SK-N-SH treated with all-trans-retinoic acid at 6 μM for 48 hours (cell line): ENCODE measurements at regions not wholly inside any gene's neighbourhood (a gene's known extent, or its start where the extent isn't known, plus 50 kb on each side); places are given as distances from the start of the nearest gene placed in this dataset.

Experiments
- ATAC-seq: fragments of 200-7000 bp; cut with Tn5 transposase; 3 replicates; pipeline ENCODE4 v1.9.1; 2020; ENCODE audit warnings: mild to moderate bottlenecking, moderate library complexity
- ARNTL ChIP-seq: fragments of 450-650 bp; formaldehyde crosslinking; IDR thresholded peaks from 2 replicates; pipeline ENCODE4 v1.5.0; 2020; ENCODE audit warnings: low read depth, mild to moderate bottlenecking, moderate library complexity, borderline replicate concordance
- BACH2 ChIP-seq: fragments of 250-450 bp; sonication (Bioruptor Pico); IDR thresholded peaks from 2 replicates; pipeline ENCODE4 v1.9.0; 2021; ENCODE audit warnings: mild to moderate bottlenecking, borderline replicate concordance
- ESRRG ChIP-seq: fragments of 250-450 bp; sonication (Bioruptor Pico); IDR thresholded peaks from 2 replicates; pipeline ENCODE4 v1.6.1; 2021; ENCODE audit warnings: mild to moderate bottlenecking
- GLIS3 ChIP-seq: fragments of 250-450 bp; sonication (Bioruptor Pico); IDR thresholded peaks from 2 replicates; pipeline ENCODE4 v1.5.0; 2020; ENCODE audit warnings: mild to moderate bottlenecking, moderate library complexity
- ISL1 ChIP-seq: fragments of 250-450 bp; sonication (Bioruptor Pico); IDR thresholded peaks from 2 replicates; pipeline ENCODE4 v2.1.2; 2022; ENCODE audit warnings: mild to moderate bottlenecking, moderate library complexity
- OSR1 ChIP-seq: fragments of 250-450 bp; sonication (Bioruptor Pico); IDR thresholded peaks from 2 replicates; pipeline ENCODE4 v1.8.0; 2022; ENCODE audit warnings: moderate library complexity, mild to moderate bottlenecking, inconsistent platforms
- PPARA ChIP-seq: fragments of 250-450 bp; sonication (Bioruptor Pico); IDR thresholded peaks from 2 replicates; pipeline ENCODE4 v1.5.0; 2020; ENCODE audit warnings: mild to moderate bottlenecking, borderline replicate concordance
- RARB ChIP-seq: fragments of 250-450 bp; sonication (Bioruptor Pico); IDR thresholded peaks from 2 replicates; pipeline ENCODE4 v1.8.0; 2021; ENCODE audit warnings: mild to moderate bottlenecking, moderate library complexity
- SNAI2 ChIP-seq: fragments of 250-450 bp; sonication (Bioruptor Pico); IDR thresholded peaks from 2 replicates; pipeline ENCODE4 v1.5.0; 2020; ENCODE audit warnings: mild to moderate bottlenecking, moderate library complexity
- TCF4 ChIP-seq: fragments of 250-450 bp; sonication (Bioruptor Pico); IDR thresholded peaks from 2 replicates; pipeline ENCODE4 v1.8.0; 2021; ENCODE audit warnings: mild to moderate bottlenecking, moderate library complexity, borderline replicate concordance
- TOX ChIP-seq: fragments of 250-450 bp; sonication (Bioruptor Pico); IDR thresholded peaks from 2 replicates; pipeline ENCODE4 v1.8.0; 2021; ENCODE audit warnings: mild to moderate bottlenecking, moderate library complexity, borderline replicate concordance
- ZC3H10 ChIP-seq: fragments of 250-450 bp; sonication (Bioruptor Pico); IDR thresholded peaks from 2 replicates; pipeline ENCODE4 v1.5.1; 2021; ENCODE audit warnings: mild to moderate bottlenecking, moderate library complexity
- ZFP3 ChIP-seq: fragments of 250-450 bp; sonication (Bioruptor Pico); IDR thresholded peaks from 2 replicates; pipeline ENCODE4 v1.5.0; 2020; ENCODE audit warnings: mild to moderate bottlenecking, moderate library complexity
- ZFP30 ChIP-seq: fragments of 450-650 bp; formaldehyde crosslinking; IDR thresholded peaks from 2 replicates; pipeline ENCODE4 v1.5.0; 2022; ENCODE audit warnings: mild to moderate bottlenecking, moderate library complexity
- ZNF565 ChIP-seq: fragments of 450-650 bp; formaldehyde crosslinking; conservative IDR thresholded peaks from 2 replicates; pipeline ENCODE4 v1.5.0; 2020; ENCODE audit warnings: low read depth, mild to moderate bottlenecking, moderate library complexity
- ZNF70 ChIP-seq: fragments of 450-650 bp; formaldehyde crosslinking; IDR thresholded peaks from 2 replicates; pipeline ENCODE4 v1.5.0; 2020; ENCODE audit warnings: mild to moderate bottlenecking, moderate library complexity
- ZNF8 ChIP-seq: fragments of 450-650 bp; formaldehyde crosslinking; IDR thresholded peaks from 2 replicates; pipeline ENCODE4 v1.5.0; 2020; ENCODE audit warnings: mild to moderate bottlenecking, moderate library complexity
- TF ChIP-seq, protein P1 (sequence below): fragments of 250-450 bp; sonication (Bioruptor Pico); IDR thresholded peaks from 2 replicates; pipeline ENCODE4 v1.8.0; 2021; ENCODE audit warnings: low read depth, mild to moderate bottlenecking, moderate library complexity, borderline replicate concordance
- TF ChIP-seq, protein P2 (sequence below): fragments of 250-450 bp; sonication (Bioruptor Pico); IDR thresholded peaks from 2 replicates; pipeline ENCODE4 v1.5.1; 2020; ENCODE audit warnings: low read depth, mild to moderate bottlenecking, moderate library complexity
- TF ChIP-seq, protein P3 (sequence below): fragments of 250-450 bp; sonication (Bioruptor Pico); IDR thresholded peaks from 2 replicates; pipeline ENCODE4 v1.8.0; 2020; ENCODE audit warnings: mild to moderate bottlenecking, moderate library complexity, borderline replicate concordance
- TF ChIP-seq, protein P4 (sequence below): fragments of 250-450 bp; sonication (Bioruptor Pico); IDR thresholded peaks from 2 replicates; pipeline ENCODE4 v1.5.0; 2020; ENCODE audit warnings: mild to moderate bottlenecking, moderate library complexity

DNA sequence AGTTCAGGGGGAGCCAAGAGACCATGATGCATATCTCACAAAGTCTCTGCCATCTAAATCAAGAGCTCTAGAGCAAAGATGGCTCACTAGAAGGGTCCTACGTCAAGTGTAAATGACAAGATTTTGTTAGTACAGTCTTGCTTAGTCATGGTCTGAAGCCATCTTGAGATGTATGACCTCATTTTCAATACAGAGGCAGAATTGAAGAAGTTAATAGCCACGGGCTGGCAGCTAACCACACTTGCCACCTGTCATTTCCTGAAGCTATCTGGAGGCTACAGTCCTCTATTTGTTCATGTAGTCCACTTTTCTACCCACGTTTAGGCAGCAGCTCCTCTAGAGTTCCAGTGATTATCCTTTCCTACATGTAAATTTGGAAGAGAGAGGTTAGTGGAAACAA is 231.7 kb upstream of the CDH12 start:
- no peak for TF ChIP-seq ZNF8 (CRISPR knock-in tag)
- TF ChIP-seq, protein P1, sequence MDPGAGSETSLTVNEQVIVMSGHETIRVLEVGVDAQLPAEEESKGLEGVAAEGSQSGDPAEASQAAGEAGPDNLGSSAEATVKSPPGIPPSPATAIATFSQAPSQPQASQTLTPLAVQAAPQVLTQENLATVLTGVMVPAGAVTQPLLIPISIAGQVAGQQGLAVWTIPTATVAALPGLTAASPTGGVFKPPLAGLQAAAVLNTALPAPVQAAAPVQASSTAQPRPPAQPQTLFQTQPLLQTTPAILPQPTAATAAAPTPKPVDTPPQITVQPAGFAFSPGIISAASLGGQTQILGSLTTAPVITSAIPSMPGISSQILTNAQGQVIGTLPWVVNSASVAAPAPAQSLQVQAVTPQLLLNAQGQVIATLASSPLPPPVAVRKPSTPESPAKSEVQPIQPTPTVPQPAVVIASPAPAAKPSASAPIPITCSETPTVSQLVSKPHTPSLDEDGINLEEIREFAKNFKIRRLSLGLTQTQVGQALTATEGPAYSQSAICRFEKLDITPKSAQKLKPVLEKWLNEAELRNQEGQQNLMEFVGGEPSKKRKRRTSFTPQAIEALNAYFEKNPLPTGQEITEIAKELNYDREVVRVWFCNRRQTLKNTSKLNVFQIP (CRISPR knock-in tag): no peak
- no peak for TF ChIP-seq ZFP30 (CRISPR knock-in tag)
- no peak for TF ChIP-seq ZFP3 (CRISPR knock-in tag)
- TF ChIP-seq OSR1 (CRISPR knock-in tag): no peak
- TF ChIP-seq ZC3H10 (CRISPR knock-in tag): no peak
- TF ChIP-seq RARB: no peak
- no peak for TF ChIP-seq TCF4 (CRISPR knock-in tag)
- TF ChIP-seq, protein P2, sequence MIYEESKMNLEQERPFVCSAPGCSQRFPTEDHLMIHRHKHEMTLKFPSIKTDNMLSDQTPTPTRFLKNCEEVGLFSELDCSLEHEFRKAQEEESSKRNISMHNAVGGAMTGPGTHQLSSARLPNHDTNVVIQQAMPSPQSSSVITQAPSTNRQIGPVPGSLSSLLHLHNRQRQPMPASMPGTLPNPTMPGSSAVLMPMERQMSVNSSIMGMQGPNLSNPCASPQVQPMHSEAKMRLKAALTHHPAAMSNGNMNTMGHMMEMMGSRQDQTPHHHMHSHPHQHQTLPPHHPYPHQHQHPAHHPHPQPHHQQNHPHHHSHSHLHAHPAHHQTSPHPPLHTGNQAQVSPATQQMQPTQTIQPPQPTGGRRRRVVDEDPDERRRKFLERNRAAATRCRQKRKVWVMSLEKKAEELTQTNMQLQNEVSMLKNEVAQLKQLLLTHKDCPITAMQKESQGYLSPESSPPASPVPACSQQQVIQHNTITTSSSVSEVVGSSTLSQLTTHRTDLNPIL (CRISPR knock-in tag): no peak
- TF ChIP-seq ISL1 (CRISPR knock-in tag): no peak
- no peak for TF ChIP-seq TOX (CRISPR knock-in tag)
- no peak for TF ChIP-seq ARNTL
- no peak for TF ChIP-seq ZNF565 (CRISPR knock-in tag)
- no peak for TF ChIP-seq ZNF70 (CRISPR knock-in tag)
- TF ChIP-seq PPARA (CRISPR knock-in tag): no peak
- TF ChIP-seq GLIS3: no peak
- TF ChIP-seq BACH2 (CRISPR knock-in tag): no peak
- TF ChIP-seq, protein P3, sequence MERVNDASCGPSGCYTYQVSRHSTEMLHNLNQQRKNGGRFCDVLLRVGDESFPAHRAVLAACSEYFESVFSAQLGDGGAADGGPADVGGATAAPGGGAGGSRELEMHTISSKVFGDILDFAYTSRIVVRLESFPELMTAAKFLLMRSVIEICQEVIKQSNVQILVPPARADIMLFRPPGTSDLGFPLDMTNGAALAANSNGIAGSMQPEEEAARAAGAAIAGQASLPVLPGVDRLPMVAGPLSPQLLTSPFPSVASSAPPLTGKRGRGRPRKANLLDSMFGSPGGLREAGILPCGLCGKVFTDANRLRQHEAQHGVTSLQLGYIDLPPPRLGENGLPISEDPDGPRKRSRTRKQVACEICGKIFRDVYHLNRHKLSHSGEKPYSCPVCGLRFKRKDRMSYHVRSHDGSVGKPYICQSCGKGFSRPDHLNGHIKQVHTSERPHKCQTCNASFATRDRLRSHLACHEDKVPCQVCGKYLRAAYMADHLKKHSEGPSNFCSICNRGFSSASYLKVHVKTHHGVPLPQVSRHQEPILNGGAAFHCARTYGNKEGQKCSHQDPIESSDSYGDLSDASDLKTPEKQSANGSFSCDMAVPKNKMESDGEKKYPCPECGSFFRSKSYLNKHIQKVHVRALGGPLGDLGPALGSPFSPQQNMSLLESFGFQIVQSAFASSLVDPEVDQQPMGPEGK (CRISPR knock-in tag): no peak
- TF ChIP-seq ESRRG (CRISPR knock-in tag): no peak
- no peak for TF ChIP-seq SNAI2 (CRISPR knock-in tag)
- no peak for ATAC-seq

DNA sequence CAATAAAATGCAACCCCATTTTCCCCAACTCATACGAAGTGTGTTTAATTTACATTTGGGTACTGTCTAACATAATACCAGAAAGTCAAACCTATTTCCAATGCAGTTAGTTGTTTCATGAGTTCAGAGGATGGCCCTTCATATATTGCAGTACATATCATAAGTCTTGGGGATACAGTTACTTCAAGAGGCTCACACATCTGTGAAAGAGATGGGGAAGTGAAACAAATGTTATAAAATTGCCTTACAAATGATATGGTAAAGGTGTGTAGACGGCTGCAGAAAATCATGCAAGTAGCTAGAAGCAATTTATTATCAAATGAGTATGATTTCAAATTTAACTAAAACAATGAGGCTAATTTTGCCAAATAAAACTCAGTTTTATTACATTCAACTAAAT is 219.0 kb upstream of the CDH12 start:
- TF ChIP-seq ZNF70 (CRISPR knock-in tag) (no peak), RARB (no peak), GLIS3 (no peak), TCF4 (CRISPR knock-in tag) (no peak), TOX (CRISPR knock-in tag) (no peak)
- TF ChIP-seq, protein P2 (CRISPR knock-in tag): no peak
- TF ChIP-seq, protein P3 (CRISPR knock-in tag): no peak
- TF ChIP-seq, protein P4, sequence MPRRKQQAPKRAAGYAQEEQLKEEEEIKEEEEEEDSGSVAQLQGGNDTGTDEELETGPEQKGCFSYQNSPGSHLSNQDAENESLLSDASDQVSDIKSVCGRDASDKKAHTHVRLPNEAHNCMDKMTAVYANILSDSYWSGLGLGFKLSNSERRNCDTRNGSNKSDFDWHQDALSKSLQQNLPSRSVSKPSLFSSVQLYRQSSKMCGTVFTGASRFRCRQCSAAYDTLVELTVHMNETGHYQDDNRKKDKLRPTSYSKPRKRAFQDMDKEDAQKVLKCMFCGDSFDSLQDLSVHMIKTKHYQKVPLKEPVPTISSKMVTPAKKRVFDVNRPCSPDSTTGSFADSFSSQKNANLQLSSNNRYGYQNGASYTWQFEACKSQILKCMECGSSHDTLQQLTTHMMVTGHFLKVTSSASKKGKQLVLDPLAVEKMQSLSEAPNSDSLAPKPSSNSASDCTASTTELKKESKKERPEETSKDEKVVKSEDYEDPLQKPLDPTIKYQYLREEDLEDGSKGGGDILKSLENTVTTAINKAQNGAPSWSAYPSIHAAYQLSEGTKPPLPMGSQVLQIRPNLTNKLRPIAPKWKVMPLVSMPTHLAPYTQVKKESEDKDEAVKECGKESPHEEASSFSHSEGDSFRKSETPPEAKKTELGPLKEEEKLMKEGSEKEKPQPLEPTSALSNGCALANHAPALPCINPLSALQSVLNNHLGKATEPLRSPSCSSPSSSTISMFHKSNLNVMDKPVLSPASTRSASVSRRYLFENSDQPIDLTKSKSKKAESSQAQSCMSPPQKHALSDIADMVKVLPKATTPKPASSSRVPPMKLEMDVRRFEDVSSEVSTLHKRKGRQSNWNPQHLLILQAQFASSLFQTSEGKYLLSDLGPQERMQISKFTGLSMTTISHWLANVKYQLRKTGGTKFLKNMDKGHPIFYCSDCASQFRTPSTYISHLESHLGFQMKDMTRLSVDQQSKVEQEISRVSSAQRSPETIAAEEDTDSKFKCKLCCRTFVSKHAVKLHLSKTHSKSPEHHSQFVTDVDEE (CRISPR knock-in tag): no peak
- TF ChIP-seq, protein P1 (CRISPR knock-in tag): no peak

More for the DNA sequence above, 219.0 kb upstream of the CDH12 start:
- no peak for ATAC-seq
